ENCODE measurements at regions not wholly inside any gene's neighbourhood (a gene's known extent, or its start where the extent isn't known, plus 50 kb on each side); places are given as distances from the start of the nearest gene placed in this dataset.

DNA sequence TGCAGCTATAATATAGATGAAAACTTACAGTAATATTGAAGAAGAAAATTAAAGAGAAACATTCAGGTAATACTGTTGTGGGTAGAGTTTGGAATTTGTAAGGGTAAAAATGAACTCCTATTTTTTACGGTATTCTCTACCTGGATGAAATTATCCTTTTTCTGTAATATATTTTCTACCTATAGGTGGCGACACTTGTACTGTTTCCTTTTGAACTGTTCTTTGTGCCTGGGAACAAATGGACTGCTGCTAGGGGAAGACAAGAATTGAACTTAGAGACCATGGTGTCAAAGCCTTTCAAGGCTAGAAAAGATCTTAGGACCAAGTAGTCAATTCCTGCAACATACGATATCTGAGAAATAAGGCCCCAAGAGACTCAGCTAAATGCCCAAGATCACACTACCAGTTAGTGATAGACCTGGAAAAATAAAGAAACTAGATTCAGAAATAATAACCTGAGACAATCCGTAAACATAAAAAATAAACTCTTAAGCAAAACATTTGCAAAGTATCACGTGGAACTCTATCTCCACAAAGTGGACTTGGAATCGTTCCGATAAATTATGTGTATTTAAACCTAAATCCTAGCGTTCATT lies 383.8 kb downstream of the TFAP2A start:
- in situ Hi-C loops (cut with HindIII; ENCODE audit: low pct_unique_long_range_greater_than_20kb, low sequenced_read_pairs): no loop called here
- peak; percentile 24 for DNase-seq (ENCODE audit: low read depth)

DNA sequence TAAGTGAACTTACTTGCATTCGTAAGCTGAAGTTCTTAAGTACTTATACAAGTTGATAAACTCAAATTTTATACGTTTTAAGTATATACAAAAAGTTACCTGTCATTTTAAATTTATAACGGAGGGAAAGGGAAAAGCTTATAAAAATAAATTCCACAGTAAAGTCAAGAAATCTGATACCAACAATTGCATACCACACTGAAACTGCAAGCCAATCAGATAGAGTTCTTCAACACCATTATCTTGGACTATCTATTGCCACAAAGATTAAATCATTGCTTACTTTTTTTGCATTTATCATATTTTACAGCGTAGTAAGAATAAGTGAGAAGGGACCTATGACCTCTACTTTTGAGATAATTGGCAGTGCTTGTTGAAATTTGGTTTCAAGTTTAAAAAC lies 386.7 kb downstream of the TFAP2A start:
- no peak for DNase-seq (ENCODE audit: low read depth)
- in situ Hi-C loops (cut with HindIII; ENCODE audit: low pct_unique_long_range_greater_than_20kb, low sequenced_read_pairs): no loop called here

- in situ Hi-C loops (cut with HindIII; ENCODE audit: low pct_unique_long_range_greater_than_20kb, low sequenced_read_pairs): no loop called here
- DNase-seq (ENCODE audit: low read depth): no peak
These were observed 395.0 kb downstream of the TFAP2A start for GRCh38 chr6:10019851-10020250.

DNA sequence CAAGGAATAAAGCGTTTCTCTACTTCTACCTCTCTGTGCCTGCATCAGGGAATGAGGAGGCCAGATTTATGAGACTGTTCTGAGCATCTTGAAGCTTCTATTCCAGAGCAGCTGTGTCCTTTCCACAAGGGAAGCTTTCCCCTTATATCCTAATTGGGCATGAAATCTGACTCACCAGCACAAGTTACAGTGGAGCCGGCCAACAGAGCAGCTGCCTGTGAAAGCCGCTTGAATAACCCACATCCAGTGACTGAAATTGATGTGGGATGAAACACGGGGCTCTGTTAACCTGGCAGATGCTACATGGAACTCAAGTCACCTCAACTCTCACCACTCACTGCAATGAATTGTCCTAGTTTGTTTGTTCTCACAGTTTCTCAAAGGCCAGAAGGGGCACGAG lies 400.3 kb downstream of the TFAP2A start:
- in situ Hi-C loops (cut with HindIII; ENCODE audit: low pct_unique_long_range_greater_than_20kb, low sequenced_read_pairs): no loop called here
- DNase-seq (ENCODE audit: low read depth): peak; percentile 12

DNA sequence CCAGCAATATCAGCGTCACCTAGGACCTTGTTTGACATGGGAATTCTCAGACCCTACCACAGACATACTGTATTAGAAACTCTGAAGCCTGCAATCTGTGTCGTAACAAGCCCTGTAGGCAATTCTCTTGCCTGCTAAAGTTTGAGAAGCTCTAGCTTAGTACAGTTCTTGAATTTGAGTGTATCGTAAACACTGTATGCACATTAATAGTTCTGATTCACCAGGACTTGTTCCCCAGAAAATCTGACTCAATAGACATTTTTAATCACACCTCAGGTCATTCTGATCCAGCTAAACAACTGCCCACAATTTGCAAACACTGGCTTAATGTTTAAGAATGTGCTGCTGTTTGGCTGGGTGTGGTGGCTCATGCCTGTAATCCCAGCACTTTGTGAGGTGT lies 414.3 kb downstream of the TFAP2A start:
- in situ Hi-C loops (cut with HindIII; ENCODE audit: low pct_unique_long_range_greater_than_20kb, low sequenced_read_pairs): no loop called here
- DNase-seq (ENCODE audit: low read depth): no peak

DNA sequence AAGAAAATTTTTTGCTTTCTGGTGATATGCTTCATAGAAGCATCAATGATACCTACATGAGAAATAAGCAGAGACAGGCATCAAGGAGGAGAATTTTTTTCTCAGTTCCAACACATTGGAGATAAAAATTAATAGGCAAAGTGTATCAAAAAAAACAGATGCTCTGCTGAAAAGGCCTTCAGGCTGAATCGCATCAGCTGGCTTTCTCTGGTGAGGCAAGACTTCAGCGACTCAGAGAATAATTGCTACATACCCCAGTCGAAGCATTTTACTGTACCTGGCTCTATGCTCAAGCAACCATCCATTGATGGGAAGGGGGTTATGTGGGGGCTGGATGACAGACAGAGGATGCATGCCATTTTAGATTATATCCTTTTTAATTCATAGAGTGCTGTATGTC lies 415.1 kb downstream of the TFAP2A start:
- no peak for DNase-seq (ENCODE audit: low read depth)
- in situ Hi-C loops (cut with HindIII; ENCODE audit: low pct_unique_long_range_greater_than_20kb, low sequenced_read_pairs): no loop called here

- no peak for DNase-seq (ENCODE audit: low read depth)
- in situ Hi-C loops (cut with HindIII; ENCODE audit: low pct_unique_long_range_greater_than_20kb, low sequenced_read_pairs): no loop called here
These were observed 428.6 kb downstream of the TFAP2A start for GRCh38 chr6:9986273-9986672.

GRCh38 chr6:9985481-9985880 lies 429.4 kb downstream of the TFAP2A start:
- in situ Hi-C loops (cut with HindIII; ENCODE audit: low pct_unique_long_range_greater_than_20kb, low sequenced_read_pairs): no loop called here
- no peak for DNase-seq (ENCODE audit: low read depth)

GRCh38 chr6:9984607-9985006 lies 430.3 kb downstream of the TFAP2A start:
- in situ Hi-C loops (cut with HindIII; ENCODE audit: low pct_unique_long_range_greater_than_20kb, low sequenced_read_pairs): no loop called here
- no peak for DNase-seq (ENCODE audit: low read depth)

DNA sequence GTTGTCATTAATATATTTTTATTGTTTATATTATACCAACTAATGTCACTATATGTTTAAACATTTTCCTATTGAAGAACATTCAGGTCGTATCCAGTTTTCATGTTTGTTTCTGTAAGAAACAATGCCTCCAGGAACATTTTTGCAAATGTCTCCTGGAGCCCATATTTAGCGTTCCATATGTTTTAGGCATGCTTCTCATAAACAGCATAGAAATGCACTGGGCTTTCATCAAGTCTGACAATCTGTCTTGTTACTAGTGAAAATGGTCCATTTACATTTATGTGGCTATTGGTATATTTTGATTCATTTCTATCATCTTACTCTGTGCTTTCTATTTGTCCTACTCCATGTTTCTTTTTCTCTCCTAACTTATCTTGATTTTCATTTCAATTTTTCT lies 431.7 kb downstream of the TFAP2A start:
- in situ Hi-C loops (cut with HindIII; ENCODE audit: low pct_unique_long_range_greater_than_20kb, low sequenced_read_pairs): no loop called here
- DNase-seq (ENCODE audit: low read depth): no peak

DNA sequence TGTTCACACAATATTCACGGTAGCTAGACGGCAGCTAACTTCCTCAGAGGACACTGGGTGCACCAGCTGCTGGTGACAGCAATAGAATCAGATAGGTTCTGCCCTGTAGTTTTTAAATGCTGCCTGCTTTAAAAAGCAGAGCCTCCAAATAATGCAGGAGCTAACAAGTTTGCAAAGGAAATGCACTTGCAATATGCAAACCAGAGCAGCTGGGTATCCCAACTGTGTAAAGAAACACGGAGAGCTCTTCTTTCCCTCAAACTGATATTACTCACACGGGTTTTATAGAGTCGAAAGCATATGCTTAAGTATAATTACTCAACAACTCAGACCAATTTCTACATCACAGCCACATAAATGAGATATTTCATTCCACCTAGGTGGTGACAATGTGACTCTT lies 432.7 kb downstream of the TFAP2A start:
- in situ Hi-C loops (cut with HindIII; ENCODE audit: low pct_unique_long_range_greater_than_20kb, low sequenced_read_pairs): no loop called here

DNA sequence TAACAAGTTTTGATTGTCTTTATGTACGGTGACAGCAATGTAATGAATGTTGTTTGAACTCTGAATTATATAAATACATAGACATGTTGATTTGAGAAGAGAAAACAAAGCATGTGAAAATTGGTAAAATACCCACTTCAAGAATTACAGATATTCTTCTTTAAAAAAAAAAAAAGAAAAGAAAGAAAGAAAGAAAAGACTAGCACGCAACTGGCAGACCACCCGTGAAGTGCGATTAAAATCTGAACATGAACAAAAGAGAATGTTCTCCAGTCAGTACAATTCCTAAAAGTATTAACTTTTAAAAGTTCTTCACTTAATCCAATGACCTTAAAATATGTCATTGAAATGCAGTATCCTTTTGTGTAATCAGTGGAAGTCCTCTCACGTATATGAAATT lies 434.9 kb downstream of the TFAP2A start:
- in situ Hi-C loops (cut with HindIII; ENCODE audit: low pct_unique_long_range_greater_than_20kb, low sequenced_read_pairs): no loop called here

More for the DNA sequence above, 432.7 kb downstream of the TFAP2A start:
- no peak for DNase-seq (ENCODE audit: low read depth)

DNA sequence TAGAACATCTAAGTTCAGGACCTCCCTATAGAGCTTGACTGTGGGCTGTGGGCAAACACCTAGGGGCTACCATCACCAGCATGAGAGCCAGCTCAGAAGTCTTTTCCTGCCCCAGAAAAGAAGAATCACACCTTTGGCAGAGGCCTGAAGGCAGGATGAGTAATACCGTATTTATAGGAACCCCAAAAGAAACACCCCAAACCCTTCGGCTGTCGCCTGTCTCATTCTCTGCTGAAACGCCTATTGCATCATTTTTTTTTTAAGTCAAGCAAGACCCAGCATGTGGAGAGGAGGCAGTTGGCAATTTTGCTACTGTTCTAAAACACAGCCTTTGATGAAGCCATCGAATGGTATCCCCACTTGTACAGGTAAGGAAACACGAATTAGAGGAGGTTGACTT lies 436.4 kb downstream of the TFAP2A start:
- no peak for DNase-seq (ENCODE audit: low read depth)
- in situ Hi-C loops (cut with HindIII; ENCODE audit: low pct_unique_long_range_greater_than_20kb, low sequenced_read_pairs): no loop called here

More for the DNA sequence above, 434.9 kb downstream of the TFAP2A start:
- no peak for DNase-seq (ENCODE audit: low read depth)

GRCh38 chr6:9977411-9977810 lies 437.5 kb downstream of the TFAP2A start:
- no peak for DNase-seq (ENCODE audit: low read depth)
- in situ Hi-C loops (cut with HindIII; ENCODE audit: low pct_unique_long_range_greater_than_20kb, low sequenced_read_pairs): no loop called here

DNA sequence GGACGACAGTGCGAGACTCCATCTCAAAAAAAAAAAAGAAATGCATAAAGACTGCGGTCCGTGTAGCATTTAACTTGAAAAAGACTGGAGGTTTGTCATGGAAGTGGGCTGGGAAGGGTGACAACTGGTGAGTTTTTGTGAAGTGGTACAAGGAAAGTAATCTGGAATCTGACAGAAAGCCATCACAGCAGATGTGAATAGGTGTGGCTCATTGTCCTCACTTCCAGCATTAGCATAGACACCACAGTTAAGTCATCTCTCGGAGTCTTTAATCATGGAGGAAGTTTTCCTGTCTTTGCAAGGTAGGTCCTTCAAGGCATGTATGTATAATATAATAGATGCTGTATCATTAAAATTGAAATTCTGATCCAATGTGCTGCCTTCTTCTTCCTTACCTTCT lies 453.2 kb downstream of the TFAP2A start:
- in situ Hi-C loops (cut with HindIII; ENCODE audit: low pct_unique_long_range_greater_than_20kb, low sequenced_read_pairs): no loop called here
- no peak for DNase-seq (ENCODE audit: low read depth)

DNA sequence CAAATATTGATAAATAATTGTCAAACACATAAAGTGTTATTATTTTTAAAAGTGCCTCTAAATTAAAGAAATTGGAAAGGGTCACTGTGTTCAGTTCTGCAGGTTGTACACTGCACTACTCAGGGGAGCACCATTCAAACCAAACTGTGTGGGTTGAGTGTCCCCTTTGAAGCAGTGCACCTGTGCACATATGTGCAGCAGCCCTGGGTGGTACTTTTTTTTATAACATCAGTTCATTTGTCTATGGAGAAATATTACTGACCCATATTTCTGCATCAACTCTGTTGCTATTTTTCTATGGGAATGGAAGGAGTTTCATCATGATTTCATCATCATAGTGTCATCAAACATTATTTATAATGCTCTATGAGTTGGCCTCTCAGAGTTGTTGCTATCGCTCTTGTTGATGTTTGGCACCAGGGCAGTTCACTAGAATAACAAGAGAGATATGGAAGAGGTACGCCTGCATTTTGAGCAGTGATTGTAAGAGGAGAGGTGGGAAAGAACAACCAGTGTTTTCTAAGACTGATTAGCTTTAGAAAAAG lies 457.6 kb downstream of the TFAP2A start:
- in situ Hi-C loops (cut with HindIII; ENCODE audit: low pct_unique_long_range_greater_than_20kb, low sequenced_read_pairs): no loop called here
- DNase-seq (ENCODE audit: low read depth): no peak

DNA sequence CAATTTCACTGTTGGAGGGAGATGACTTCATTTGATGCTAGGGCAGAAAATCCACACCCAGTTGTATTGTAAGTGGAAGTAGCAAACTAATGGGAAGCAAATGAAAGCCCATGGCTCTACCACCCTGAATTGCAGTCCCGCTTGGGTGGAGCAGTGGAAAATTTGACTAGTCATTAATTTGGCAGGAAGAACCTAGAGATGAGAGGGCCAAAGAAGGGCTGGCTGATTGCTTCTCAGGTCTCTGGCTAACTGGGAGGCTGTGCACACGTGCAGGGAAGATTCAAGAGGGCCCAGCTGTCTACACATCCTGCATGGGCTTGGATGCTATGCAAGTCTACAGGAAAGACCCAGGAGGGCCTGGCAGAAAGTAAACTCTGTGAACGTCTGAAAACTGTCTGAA lies 466.2 kb downstream of the TFAP2A start:
- in situ Hi-C loops (cut with HindIII; ENCODE audit: low pct_unique_long_range_greater_than_20kb, low sequenced_read_pairs): no loop called here
- no peak for DNase-seq (ENCODE audit: low read depth)

DNA sequence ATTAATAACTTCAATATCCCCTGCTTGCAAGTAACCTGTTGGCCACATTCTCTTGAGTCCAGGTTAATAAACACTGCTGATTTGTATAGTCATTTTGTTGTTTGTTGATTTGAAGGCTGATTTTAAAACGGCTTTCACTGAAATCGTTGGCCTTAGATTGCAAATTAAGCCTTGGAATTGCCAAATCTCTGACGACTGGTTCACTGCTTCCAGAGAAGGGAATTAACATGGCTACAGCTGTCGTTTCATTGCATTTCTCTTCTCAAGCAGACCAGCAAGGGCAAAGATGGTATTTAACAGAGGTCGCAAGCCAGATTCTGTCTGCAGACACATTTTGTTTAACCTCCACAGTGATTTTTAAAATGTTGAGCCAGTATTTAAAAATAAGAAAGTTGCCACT lies 470.9 kb downstream of the TFAP2A start:
- no peak for DNase-seq (ENCODE audit: low read depth)
- in situ Hi-C loops (cut with HindIII; ENCODE audit: low pct_unique_long_range_greater_than_20kb, low sequenced_read_pairs): no loop called here

- in situ Hi-C loops (cut with HindIII; ENCODE audit: low pct_unique_long_range_greater_than_20kb, low sequenced_read_pairs): no loop called here
- no peak for DNase-seq (ENCODE audit: low read depth)
These were observed 471.8 kb downstream of the TFAP2A start for GRCh38 chr6:9943026-9943425.

DNA sequence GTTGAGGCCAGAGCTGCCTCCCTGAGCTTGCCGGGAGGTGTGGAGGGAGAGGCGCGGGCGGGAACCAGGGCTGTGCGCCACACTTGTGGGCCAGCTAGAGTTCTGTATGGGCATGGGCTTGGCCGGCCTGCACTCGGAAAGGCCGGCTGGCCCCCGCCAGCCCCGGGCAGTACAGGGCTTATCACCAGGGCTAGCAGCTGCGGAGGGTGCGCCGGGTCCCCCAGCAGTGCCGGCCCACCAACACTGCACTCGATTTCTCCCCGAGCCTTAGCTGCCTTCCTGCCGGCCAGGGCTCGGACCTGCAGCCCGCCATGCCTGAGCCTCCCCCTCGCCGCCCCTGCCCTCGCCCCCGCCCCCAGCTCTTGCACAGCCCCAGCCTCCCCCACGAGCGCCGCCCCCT lies 472.7 kb downstream of the TFAP2A start:
- DNase-seq (ENCODE audit: low read depth): no peak
- in situ Hi-C loops (cut with HindIII; ENCODE audit: low pct_unique_long_range_greater_than_20kb, low sequenced_read_pairs): no loop called here

- no peak for DNase-seq (ENCODE audit: low read depth)
- in situ Hi-C loops (cut with HindIII; ENCODE audit: low pct_unique_long_range_greater_than_20kb, low sequenced_read_pairs): no loop called here
These were observed 476.1 kb downstream of the TFAP2A start for GRCh38 chr6:9938801-9939200.
